ENCODE measurements at regions not wholly inside any gene's neighbourhood (a gene's known extent, or its start where the extent isn't known, plus 50 kb on each side); places are given as distances from the start of the nearest gene placed in this dataset.

GRCh38 chr9:13567833-13568232 is 288.3 kb upstream of the MPDZ start:
- TF ChIP-seq, protein P1, sequence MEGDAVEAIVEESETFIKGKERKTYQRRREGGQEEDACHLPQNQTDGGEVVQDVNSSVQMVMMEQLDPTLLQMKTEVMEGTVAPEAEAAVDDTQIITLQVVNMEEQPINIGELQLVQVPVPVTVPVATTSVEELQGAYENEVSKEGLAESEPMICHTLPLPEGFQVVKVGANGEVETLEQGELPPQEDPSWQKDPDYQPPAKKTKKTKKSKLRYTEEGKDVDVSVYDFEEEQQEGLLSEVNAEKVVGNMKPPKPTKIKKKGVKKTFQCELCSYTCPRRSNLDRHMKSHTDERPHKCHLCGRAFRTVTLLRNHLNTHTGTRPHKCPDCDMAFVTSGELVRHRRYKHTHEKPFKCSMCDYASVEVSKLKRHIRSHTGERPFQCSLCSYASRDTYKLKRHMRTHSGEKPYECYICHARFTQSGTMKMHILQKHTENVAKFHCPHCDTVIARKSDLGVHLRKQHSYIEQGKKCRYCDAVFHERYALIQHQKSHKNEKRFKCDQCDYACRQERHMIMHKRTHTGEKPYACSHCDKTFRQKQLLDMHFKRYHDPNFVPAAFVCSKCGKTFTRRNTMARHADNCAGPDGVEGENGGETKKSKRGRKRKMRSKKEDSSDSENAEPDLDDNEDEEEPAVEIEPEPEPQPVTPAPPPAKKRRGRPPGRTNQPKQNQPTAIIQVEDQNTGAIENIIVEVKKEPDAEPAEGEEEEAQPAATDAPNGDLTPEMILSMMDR (IDR thresholded peaks at IDR 0.05), result no peak
- TF ChIP-seq EZH2 (IDR thresholded peaks at IDR 0.05; ENCODE audit: borderline replicate concordance, insufficient read depth, low read depth, low read length, poor library complexity, severe bottlenecking), result no peak

Measured in B cell (primary cell).